Stimulated activated CD4-positive, alpha-beta T cell treated with anti-CD3 and anti-CD28 coated beads, Interleukin-2, amount 100 ng/mL, for 24 hours (primary cell): ENCODE measurements at regions not wholly inside any gene's neighbourhood (a gene's known extent, or its start where the extent isn't known, plus 50 kb on each side); places are given as distances from the start of the nearest gene placed in this dataset.
"Not testable (repeated sequence)": the region's sequence is repeated elsewhere in the genome, so short reads cannot be mapped to it uniquely, and the experiment has no call there.

Source experiments
- DNase-seq, 2 donors: peaks; one replicate each; pipeline ENCODE4 v3.0.0-alpha.2; 2020

DNA sequence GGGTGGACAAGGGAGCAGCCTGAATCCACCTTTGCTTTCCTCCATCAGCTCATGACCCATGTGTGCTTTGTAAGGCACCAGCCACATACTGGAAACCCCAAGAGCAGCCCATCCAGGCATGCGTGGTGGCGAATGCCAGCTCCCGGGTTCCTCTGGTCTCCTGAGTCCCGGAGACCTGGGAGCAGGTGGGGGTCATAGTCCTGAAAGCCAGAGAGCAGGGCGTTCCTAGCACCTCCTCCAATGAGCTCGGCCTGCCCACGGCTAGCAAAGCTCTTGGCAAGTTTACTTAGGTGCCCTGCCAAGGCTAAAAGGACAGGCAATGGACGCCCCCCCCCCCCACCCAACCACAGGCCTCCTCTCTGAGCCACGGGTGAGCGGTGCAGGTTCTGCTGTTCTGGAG is 3960.2 kb upstream of the TPTE start:
- DNase-seq, result not testable (repeated sequence)

GRCh38 chr21:6561578-6561977 is 3959.8 kb upstream of the TPTE start:
- DNase-seq, result not testable (repeated sequence)

- DNase-seq, result peak in 1 of 2 donors; percentile 10
Observed at GRCh38 chr21:6564543-6565166, 3956.7 kb upstream of the TPTE start.

DNA sequence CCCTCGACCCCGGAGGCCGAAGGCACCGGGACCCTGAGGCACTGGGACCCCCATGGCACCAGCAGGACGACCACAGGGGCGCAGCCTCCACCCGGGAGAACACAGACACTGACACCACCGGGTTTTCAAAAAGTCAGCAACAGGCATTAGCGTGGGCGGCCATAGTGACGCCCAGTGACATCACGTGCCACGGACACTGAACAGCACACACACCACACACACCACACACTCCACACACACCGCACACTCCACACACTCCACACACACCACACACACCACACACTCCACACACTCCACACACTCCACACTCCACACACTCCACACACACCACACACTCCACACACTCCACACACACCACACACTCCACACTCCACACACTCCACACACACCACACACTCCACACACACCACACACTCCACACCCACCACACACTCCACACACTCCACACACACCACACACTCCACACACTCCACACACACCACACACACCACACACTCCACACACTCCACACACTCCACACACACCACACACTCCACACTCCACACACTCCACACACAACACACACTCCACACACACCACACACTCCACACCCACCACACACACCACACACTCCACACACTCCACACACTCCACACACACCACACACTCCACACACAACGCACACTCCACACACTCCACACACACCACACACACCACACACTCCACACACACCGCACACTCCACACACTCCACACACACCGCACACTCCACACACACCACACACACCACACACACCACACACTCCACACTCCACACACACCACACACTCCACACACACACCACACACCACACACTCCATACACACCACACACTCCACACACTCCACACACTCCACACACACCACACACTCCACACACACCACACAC is 3955.9 kb upstream of the TPTE start:
- DNase-seq, result peak in 1 of 2 donors; percentile 17

- DNase-seq, result not testable (repeated sequence)
Observed at GRCh38 chr21:6567542-6567941, 3953.8 kb upstream of the TPTE start.

GRCh38 chr21:6569152-6569551 is 3952.2 kb upstream of the TPTE start:
- DNase-seq, result not testable (repeated sequence)

- DNase-seq, result not testable (repeated sequence)
Observed at GRCh38 chr21:6569587-6570392, 3951.6 kb upstream of the TPTE start.

DNA sequence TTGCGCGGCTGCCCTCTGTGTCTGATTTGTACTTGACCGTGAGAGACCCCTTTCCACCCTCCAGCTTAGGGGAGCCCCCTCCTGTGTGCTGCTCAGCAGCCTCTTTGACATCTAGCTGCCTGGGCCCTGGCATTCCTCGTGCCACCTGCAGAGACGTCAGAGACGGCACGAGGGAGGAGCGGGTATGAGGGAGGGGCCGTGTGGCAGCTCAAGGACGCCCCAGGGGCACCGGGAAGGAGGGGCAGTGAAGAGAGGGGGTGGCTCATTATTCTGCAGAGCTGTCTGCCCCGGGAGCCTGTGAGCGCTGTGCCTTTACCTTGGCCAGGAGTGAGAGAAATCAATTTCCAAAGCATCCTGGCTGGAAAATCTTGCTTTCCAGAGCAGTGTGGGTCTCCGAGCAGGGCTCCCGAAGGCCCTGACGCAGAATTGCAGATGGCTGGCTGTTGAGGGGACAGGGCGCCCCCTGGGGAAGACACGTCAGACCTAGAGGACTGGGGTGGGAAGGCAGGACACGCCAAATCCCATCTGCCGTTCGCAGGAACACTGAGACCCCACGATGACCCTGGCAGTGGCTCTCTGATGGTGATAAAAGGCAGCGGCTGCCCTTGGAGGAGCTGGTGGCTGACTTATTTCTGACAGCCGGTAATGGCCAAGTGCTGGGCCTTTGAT is 3950.5 kb upstream of the TPTE start:
- DNase-seq, result not testable (repeated sequence)

- not testable (repeated sequence) for DNase-seq
Observed at GRCh38 chr21:6573576-6573975, 3947.8 kb upstream of the TPTE start.

DNA sequence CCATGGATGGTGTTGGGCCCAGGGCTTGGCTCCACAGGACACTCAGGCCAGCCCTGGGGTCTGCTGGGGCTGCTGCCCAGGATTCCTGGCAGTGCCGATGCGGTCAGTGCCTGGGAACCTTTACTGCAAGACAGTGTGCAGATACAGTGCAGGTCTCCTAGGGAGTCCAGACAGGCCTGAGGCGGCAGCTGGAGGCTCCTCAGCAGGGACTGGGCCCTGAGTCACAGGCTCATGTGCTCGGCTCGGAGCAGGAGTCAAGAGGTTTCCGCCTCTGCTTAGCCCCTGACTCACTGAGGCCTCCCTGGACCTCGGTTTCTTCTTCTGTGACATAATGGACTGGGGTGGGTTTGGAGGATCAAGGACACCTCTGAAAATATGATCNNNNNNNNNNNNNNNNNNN is 3941.6 kb upstream of the TPTE start:
- DNase-seq, result not testable (repeated sequence)
